GM23248 (cell line): ENCODE measurements at regions not wholly inside any gene's neighbourhood (a gene's known extent, or its start where the extent isn't known, plus 50 kb on each side); places are given as distances from the start of the nearest gene placed in this dataset.

ENCODE experiments used
- EZH2 ChIP-seq: fragments of 200-600 bp; sonication (generic); IDR thresholded peaks from 2 replicates; pipeline ENCODE4 v1.6.1; 2018; ENCODE audit warnings: antibody characterized with exemption, mild to moderate bottlenecking; ENCODE audit not compliant: insufficient read depth, poor library complexity, severe bottlenecking
- EZH2phosphoT487 ChIP-seq: fragments of 200-600 bp; sonication (generic); IDR thresholded peaks from 2 replicates; pipeline ENCODE4 v1.6.1; 2018; ENCODE audit warnings: antibody characterized with exemption, moderate library complexity, mild to moderate bottlenecking, low read depth; ENCODE audit not compliant: insufficient read depth

GRCh38 chr4:24731448-24731847, 63.9 kb upstream of the SOD3 start:
- TF ChIP-seq EZH2phosphoT487 = no peak
- no peak for TF ChIP-seq EZH2
